Mammary epithelial cell (primary cell): ENCODE measurements at regions not wholly inside any gene's neighbourhood (a gene's known extent, or its start where the extent isn't known, plus 50 kb on each side); places are given as distances from the start of the nearest gene placed in this dataset.

Source experiments
- EZH2 ChIP-seq: IDR thresholded peaks from 2 replicates; pipeline ENCODE4 v1.6.1; 2012; ENCODE audit warnings: low read length, inconsistent platforms, borderline replicate concordance
- TF ChIP-seq, protein P1 (sequence below), 2 donors: IDR thresholded peaks in 1 of 2; conservative IDR thresholded peaks in 1 of 2; 2 replicates each; pipeline ENCODE4 v1.5.1; 2011 to 2012; ENCODE audit warnings: inconsistent platforms in 2 of 2, low read length in 2 of 2, mild to moderate bottlenecking in 2 of 2, control low read depth in 1 of 2, low read depth in 1 of 2; ENCODE audit not compliant: insufficient read depth in 1 of 2; ENCODE audit errors: extremely low read depth in 1 of 2

DNA sequence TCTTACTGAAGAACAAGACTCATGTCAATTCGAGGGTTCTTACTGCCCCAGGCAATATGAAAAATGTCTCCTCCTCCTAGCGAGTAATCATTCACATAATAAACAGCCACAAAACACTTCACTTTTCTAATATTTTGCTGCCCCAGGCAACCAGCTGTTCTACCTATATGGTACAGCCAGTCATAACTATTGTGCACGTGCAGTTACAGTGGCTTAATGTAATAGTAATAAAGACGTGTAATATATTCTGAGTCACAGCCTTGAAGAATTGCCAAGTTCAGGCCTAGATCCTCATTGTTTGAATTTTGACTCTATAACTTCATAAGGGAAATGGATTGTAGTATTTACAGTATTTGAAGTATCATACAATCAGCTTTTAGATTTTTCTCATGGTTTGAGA is 1250.0 kb upstream of the GBE1 start:
- TF ChIP-seq, protein P1, sequence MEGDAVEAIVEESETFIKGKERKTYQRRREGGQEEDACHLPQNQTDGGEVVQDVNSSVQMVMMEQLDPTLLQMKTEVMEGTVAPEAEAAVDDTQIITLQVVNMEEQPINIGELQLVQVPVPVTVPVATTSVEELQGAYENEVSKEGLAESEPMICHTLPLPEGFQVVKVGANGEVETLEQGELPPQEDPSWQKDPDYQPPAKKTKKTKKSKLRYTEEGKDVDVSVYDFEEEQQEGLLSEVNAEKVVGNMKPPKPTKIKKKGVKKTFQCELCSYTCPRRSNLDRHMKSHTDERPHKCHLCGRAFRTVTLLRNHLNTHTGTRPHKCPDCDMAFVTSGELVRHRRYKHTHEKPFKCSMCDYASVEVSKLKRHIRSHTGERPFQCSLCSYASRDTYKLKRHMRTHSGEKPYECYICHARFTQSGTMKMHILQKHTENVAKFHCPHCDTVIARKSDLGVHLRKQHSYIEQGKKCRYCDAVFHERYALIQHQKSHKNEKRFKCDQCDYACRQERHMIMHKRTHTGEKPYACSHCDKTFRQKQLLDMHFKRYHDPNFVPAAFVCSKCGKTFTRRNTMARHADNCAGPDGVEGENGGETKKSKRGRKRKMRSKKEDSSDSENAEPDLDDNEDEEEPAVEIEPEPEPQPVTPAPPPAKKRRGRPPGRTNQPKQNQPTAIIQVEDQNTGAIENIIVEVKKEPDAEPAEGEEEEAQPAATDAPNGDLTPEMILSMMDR (conservative IDR thresholded peaks at IDR 0.05 in 1 of 2, IDR thresholded peaks at IDR 0.05 in 1 of 2; ENCODE audit: extremely low read depth in 1 of 2, insufficient read depth in 1 of 2, low read depth in 1 of 2, low read length in 2 of 2), result no peak
- no peak for TF ChIP-seq EZH2
